Activated CD4-positive, alpha-beta T cell treated with anti-CD3 and anti-CD28 coated beads, Interleukin-2, amount 50 U/mL, for 4 hours (primary cell): ENCODE measurements at regions not wholly inside any gene's neighbourhood (a gene's known extent, or its start where the extent isn't known, plus 50 kb on each side); places are given as distances from the start of the nearest gene placed in this dataset.
A peak's percentile ranks its signal among the peaks of the same experiment; 100 is the strongest.

ENCODE experiments used
- DNase-seq, 2 experiments: peaks; one replicate each; pipeline ENCODE4 v3.0.0-alpha.2; 2020

- no peak for DNase-seq
These were observed 66.7 kb upstream of the CAST start for GRCh38 chr5:96595300-96596090.

- DNase-seq: no peak
These were observed 64.6 kb upstream of the CAST start for GRCh38 chr5:96597438-96598020.

GRCh38 chr5:96601200-96601599 lies 61.0 kb upstream of the CAST start:
- no peak for DNase-seq

GRCh38 chr5:96601715-96602244 lies 60.4 kb upstream of the CAST start:
- DNase-seq: peak; percentile 21 to 24

GRCh38 chr5:96602776-96603175 lies 59.4 kb upstream of the CAST start:
- no peak for DNase-seq

GRCh38 chr5:96605144-96605837 lies 56.9 kb upstream of the CAST start:
- no peak for DNase-seq

GRCh38 chr5:96609369-96609768 lies 52.8 kb upstream of the CAST start:
- DNase-seq: no peak

- DNase-seq: no peak
These were observed 51.4 kb upstream of the CAST start for GRCh38 chr5:96610747-96611146.

GRCh38 chr5:96611946-96612345 lies 50.2 kb upstream of the CAST start:
- no peak for DNase-seq
